Right lobe of liver (tissue), 4 donors: ENCODE measurements at regions not wholly inside any gene's neighbourhood (a gene's known extent, or its start where the extent isn't known, plus 50 kb on each side); places are given as distances from the start of the nearest gene placed in this dataset.

Experiments
- CTCF ChIP-seq, 4 donors: fragments of 200-600 bp in 3 of 4; fragments of 450-650 bp in 1 of 4; IDR thresholded peaks; one replicate each; pipeline versions ENCODE4 v1.5.1 to v1.8.0; 2016 to 2022; ENCODE audit warnings: antibody characterized with exemption in 4 of 4, mild to moderate bottlenecking in 2 of 4
- POLR2A ChIP-seq: fragments of 450-650 bp; IDR thresholded peaks from one replicate; pipeline ENCODE4 v1.6.1; 2017; ENCODE audit warnings: antibody characterized with exemption, mild to moderate bottlenecking
- donor health status: DM: no; HTN: no; CAD: no.
- donor health status: DM: no; HTN: no; CAD: no.
- donor health status: DM: no; HTN: yes; CAD: no.

- no peak for TF ChIP-seq CTCF (IDR thresholded peaks at IDR 0.05)
- TF ChIP-seq POLR2A: no peak
Observed at GRCh38 chr1:186550832-186551231, 89.9 kb upstream of the PDC start.
